Neutrophil (primary cell): ENCODE measurements at regions not wholly inside any gene's neighbourhood (a gene's known extent, or its start where the extent isn't known, plus 50 kb on each side); places are given as distances from the start of the nearest gene placed in this dataset.

ENCODE experiments used
- H3K27ac ChIP-seq: fragments of 200-600 bp; sonication (generic); 2 replicates; pipeline ENCODE4 v1.5.1; 2016; ENCODE audit warnings: mild to moderate bottlenecking, moderate library complexity
- H3K27me3 ChIP-seq: fragments of 200-600 bp; sonication (generic); 2 replicates; pipeline ENCODE4 v1.6.0; 2016; ENCODE audit warnings: mild to moderate bottlenecking
- H3K36me3 ChIP-seq: fragments of 200-600 bp; sonication (generic); 2 replicates; pipeline ENCODE4 v1.5.1; 2017
- H3K4me1 ChIP-seq, 2 experiments: fragments of 200-600 bp in 1 of 2; sonication (generic) in 1 of 2; 1 replicate in 1 of 2; 2 replicates in 1 of 2; pipeline versions ENCODE4 v1.5.1 to v1.6.1; 2013 to 2016; ENCODE audit warnings: low read depth in 1 of 2, low read length in 1 of 2, mild to moderate bottlenecking in 1 of 2, moderate library complexity in 1 of 2; ENCODE audit not compliant: control insufficient read depth in 1 of 2, insufficient read depth in 1 of 2
- H3K4me3 ChIP-seq, 2 experiments: fragments of 200-600 bp in 1 of 2; sonication (generic) in 1 of 2; 1 replicate in 1 of 2; 2 replicates in 1 of 2; pipeline ENCODE4 v1.5.1; 2013 to 2016; ENCODE audit warnings: low read depth in 1 of 2, low read length in 1 of 2, mild to moderate bottlenecking in 1 of 2, moderate library complexity in 1 of 2
- H3K9me3 ChIP-seq: fragments of 200-600 bp; sonication (generic); 2 replicates; pipeline ENCODE4 v1.5.1; 2016
- CTCF ChIP-seq: fragments of 200-600 bp; sonication (generic); IDR thresholded peaks from 2 replicates; pipeline ENCODE4 v1.5.1; 2016; ENCODE audit warnings: antibody characterized with exemption

- Histone ChIP-seq H3K4me3 (no peak overlapping the region), H3K27me3 (no peaks in the 10 kb centered on the region), H3K4me1 (no peaks in the 10 kb centered on the region), H3K27ac (no peak overlapping the region), H3K9me3 (no peaks in the 10 kb centered on the region), H3K36me3 (no peaks in the 10 kb centered on the region)
- TF ChIP-seq CTCF = no peak
Measured at GRCh38 chr3:61452535-61453090, 108.8 kb upstream of the PTPRG start.

DNA sequence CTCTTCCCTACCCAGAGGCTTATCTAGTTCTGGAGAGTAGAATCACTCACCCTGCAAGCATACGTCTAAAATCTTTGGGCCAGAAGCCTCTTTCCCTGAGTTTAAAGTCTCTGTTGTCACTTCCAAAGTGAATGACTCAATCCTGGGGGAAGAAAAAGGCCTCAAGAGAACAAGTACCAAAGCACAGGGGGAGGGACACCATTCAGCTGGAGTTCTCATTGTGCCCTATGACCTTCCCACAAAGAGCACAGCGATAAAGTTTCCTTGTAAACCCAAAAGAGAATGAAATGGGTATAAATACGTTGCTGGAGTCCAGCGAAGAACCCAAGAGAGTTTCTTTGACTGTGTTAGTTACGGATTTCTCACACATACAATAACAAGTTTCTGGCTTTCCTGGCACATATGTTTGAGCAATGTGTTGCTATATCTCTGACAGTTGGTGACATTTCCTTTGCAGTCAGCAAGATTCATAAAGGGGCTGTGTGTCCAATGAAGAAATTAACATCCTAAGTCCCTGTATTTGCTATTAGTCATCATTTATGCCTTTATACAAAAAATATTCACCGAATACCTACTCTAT, 107.3 kb upstream of the PTPRG start:
- Histone ChIP-seq H3K9me3 (no peaks in the 10 kb centered on the region), H3K4me1 (no peaks in the 10 kb centered on the region), H3K36me3 (no peaks in the 10 kb centered on the region), H3K4me3 (no peak overlapping the region), H3K27ac (no peak overlapping the region), H3K27me3 (no peaks in the 10 kb centered on the region)
- no peak for TF ChIP-seq CTCF

DNA sequence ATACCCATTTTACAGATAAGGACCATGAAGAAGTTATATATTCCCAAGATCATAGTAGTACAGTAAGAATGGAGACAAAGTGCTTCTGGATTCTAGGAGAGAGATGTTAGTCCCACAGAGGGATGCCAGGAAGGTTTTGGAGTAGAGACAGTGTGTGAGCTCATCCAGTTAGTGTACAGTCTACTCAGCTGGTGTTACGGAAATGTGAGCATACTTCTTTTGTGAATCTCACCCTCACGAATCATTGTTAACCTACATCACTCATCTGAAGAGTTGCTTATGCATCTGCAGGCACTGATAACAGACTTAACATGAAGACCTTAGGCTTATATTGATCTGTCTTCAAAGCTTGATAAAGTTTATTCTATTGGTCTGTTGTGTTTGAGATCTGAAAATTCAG, 106.6 kb upstream of the PTPRG start:
- Histone ChIP-seq H3K27me3 (no peaks in the 10 kb centered on the region), H3K4me1 (no peaks in the 10 kb centered on the region), H3K4me3 (no peak overlapping the region), H3K36me3 (no peaks in the 10 kb centered on the region), H3K27ac (no peak overlapping the region), H3K9me3 (no peaks in the 10 kb centered on the region)
- no peak for TF ChIP-seq CTCF

- Histone ChIP-seq H3K27me3 (no peaks in the 10 kb centered on the region), H3K36me3 (no peaks in the 10 kb centered on the region), H3K4me3 (no peak overlapping the region), H3K4me1 (no peaks in the 10 kb centered on the region), H3K27ac (no peak overlapping the region), H3K9me3 (no peaks in the 10 kb centered on the region)
- TF ChIP-seq CTCF = no peak
Measured at GRCh38 chr3:61460636-61461035, 100.7 kb upstream of the PTPRG start.

DNA sequence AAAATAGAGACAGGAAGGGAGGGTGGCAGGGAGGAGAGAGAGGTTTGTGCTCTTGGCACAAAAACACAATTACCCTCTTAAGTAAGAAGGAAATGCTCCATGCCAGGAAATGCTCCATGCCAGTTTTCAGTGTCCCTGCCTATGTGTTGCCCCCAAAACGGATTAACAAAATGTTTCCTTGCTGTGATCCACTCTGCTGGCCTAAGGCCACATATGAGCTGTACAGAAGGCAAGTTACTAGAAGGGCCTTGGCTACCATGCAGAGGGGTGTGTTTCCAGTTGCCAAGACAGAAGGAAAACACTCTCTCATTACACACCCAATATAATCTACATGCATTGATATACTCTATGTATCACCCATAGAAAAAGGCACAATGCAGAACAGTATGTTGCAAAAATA, 98.2 kb upstream of the PTPRG start:
- H3K4me1 ChIP-seq = no peaks in the 10 kb centered on the region
- H3K27me3 ChIP-seq = no peaks in the 10 kb centered on the region
- no peak overlapping the region for H3K4me3 ChIP-seq
- no peaks in the 10 kb centered on the region for H3K36me3 ChIP-seq
- no peak for TF ChIP-seq CTCF
- H3K9me3 ChIP-seq = no peaks in the 10 kb centered on the region
- H3K27ac ChIP-seq = no peak overlapping the region
